ENCODE measurements at regions not wholly inside any gene's neighbourhood (a gene's known extent, or its start where the extent isn't known, plus 50 kb on each side); places are given as distances from the start of the nearest gene placed in this dataset.

DNA sequence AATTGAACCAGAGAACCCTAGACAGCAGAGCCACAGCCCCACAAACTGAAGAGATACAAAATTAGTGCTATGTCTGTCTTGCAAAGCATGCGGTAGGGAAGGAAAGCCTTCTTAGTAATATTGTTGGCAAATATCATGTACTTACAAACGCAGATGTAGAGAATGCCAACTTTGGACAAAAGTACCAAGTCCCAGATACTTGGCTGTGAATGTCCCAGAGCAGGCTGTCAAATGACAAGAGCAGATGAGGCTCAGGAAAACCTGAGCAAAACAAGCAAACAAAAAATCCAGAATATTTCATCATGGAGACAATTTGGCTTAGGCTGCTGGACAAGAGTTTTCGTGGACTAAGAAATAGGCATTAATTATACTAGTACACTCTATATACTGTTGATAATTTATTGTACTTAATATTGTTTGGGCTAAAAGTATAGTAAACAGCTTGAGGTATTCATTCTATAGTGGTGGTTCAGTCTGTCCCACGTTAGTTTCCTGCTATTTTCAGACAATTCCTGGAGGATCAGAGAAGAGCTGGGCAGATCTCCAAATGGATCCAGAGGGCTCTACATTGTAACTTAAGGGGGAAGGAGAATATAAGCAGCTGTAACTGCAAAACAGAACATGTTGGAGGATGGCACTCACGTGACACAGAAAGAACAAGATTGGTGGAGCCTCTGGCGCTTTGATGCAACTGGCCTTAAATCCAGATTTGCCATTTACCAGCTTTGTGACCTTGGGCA is 329.8 kb downstream of the ATP23 start:
- no peak for DNase-seq

DNA sequence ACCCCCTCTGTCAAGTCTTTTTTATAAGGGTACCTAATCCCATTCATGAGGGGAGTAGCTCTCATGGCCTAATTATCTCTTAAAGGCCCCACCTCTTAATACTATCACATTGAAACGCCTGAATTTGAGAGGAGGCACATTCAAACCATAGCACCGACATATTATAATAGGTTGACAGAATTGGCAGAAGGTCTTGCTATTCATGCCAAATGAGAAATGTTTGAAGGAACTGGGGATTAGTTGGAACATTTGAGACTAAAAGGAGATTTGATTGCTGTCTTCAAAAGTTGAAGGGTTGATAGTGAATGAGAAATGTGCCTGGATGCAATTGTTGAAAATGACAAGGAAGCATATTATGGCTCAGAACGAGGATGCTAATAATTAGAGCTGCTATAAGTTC is 331.1 kb downstream of the ATP23 start:
- no peak for DNase-seq

DNA sequence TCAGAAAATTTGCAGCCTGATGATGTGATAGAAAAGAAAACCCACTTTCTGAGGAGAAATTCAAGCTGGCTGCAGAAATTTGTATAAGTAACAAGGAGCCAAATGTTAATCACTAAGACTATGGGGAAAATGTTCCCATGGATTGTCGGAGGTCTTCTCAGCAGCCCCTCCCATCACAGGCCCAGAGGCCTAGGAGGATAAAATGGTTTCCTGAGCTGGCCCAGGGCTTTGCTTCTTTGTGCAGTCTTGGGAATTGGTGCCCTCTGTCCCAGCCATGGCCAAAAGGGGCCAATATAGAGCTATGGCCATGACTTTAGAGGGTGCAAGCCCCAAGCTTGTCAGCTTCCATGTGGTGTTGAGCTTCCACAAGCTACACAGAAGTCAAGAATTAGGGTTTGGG is 335.9 kb downstream of the ATP23 start:
- no peak for DNase-seq

DNA sequence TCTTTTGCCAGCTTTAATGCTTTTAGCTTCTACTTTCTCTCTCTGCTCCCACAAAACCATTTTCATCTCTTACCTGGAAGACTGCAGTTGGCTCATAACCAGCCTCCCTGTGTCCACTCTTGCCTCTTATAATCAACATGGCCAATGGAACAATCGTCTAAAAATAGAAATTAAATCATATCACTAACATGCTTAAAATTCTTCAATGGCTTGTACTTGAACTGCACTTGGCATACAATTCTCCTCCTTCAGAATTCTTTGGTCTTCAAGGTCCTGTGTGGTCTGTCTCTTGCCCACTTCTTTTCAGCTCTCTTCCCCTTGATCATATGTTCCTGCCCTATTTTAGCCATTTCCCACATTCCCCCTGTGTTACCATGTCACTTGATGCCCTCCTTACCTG is 342.2 kb downstream of the ATP23 start:
- DNase-seq: no peak

DNA sequence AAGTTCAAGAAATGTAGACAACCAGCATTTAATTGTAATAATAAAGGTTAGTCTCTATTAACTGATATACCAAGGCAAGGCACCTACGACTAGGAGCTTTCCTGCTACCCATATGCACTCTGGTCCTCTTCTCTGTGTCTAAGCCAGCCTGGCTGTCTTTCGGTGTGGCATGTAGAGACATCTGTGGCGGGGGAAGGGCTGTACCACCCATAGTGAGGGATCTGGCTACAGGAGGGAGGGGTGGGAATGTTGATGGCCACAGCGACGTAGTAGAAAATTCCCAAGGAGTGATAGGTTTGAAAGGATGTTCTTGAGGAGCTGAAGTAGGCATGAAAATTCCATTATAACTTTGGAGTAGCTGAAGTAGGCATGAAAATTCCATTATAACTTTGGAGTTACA is 344.2 kb downstream of the ATP23 start:
- no peak for DNase-seq

DNA sequence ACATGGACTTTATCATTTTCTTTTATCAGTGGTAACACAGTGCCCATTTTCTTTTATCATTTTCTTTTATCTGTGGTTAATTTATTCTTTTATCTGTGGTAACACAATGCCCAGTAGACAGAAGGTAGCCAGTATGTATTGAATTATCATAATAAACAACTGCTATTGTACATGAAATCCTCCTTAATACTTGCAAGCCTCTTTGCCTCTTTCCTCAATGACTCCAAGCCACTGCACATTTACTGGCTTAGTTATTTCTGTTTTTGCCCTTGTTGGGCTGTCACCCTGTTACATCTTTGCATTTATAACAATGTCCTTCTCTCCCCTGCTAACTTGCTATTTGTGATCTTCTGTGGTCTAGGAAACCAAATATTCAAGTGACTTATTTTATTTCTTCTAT is 345.0 kb downstream of the ATP23 start:
- no peak for DNase-seq

DNA sequence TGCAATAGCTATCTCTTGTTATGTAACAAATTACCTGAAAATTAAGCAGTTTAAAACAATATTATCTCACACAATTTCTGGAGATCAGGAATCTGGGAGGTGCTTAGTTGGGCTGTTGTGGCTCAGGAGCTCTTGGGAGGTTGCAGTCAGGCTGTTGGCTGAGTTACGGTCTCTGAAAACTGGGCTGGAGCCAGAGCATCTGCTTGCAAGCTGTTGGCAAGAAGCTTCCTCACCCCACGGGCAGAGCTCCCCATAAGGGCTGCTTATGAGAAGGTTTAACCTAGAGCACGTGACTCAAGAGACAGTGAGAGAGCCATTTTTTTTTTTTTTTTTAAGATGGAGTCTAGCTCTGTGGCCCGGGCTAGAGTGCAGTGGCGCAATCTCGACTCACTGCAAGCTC is 346.8 kb downstream of the ATP23 start:
- DNase-seq: no peak

DNA sequence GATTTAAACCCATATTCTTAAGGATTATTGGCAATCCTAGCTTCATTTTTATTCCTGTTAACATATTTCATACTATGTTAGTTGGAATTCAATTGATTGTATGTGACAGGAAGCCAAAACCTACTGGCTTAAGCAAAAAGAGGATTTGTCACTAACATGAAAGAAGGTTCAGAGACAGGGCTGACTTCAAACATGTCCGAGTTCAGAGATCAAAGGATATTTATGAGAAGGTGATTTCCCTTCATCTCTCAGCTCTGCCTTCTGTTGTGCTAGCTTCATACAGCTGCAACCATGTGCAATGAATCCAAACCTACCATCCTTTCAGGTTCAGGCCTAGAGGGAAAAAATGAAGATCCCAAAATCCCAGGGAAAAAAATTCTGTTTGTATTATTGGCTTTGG is 349.7 kb downstream of the ATP23 start:
- no peak for DNase-seq

DNA sequence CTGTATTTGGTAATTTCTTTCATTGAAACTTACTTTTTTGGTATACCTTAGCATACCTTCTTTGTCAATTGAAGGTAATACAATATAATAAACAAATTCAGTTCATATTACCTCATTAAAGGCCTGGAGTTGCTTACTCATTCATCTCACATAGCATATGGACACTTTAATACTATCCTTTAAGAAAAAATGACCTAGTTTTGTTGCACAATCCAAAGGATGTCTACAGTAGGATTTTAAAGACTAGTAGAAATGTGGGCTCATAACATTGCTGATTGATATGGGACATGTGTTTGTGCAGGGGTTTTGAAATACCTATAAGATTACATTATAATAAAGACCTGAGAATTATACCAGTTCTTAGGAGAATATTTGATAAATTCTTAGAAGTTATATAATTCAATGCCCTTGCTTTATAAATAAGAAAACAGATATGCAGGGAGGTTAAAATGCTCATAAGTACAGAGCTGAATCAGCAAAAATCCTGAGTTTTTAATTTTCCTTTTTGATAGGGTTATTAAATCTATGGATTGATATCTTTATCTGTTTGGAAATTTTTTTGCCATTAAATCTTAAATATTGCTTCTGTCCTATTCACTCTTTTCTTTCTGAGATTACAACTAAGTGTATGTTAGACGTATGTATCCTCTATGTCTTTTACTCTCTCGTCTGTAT is 352.1 kb downstream of the ATP23 start:
- DNase-seq: no peak

DNA sequence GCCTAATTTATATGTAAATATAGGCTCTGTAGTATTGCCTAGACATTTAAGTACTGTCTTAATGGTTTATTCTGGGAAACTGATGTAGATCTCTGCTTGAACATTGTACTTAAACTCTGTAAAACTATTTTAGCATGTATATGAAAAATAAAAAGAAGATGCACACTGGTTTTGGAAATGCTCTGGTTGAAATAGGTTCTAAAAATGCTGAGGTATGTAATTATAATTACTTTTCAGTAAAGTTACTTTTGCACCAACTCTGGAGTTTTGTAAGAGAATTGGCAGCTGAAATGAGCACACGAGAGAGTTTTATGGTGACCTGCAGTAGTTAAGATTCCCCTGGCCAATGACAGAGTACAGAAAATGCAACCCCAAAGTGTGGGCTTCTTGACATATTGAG is 353.9 kb downstream of the ATP23 start:
- no peak for DNase-seq

DNA sequence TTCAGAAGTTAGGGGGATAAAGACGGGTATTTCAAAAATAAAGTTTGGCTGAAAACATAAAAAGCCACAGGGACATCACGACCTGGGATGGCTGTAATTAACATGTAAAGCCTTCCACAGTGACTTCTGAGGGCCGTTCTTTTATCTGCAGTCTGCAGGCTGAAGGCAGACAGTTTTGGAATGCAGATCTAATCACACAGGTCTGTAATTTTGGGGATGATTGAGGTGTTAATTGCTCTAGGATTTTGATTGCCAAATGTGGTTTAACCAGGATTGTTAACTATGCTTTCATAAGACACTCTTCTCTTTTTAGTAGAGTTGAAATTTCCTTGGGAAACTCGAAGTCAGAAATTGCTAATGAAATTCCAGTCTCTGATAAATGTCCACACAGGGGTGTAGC is 355.5 kb downstream of the ATP23 start:
- no peak for DNase-seq

DNA sequence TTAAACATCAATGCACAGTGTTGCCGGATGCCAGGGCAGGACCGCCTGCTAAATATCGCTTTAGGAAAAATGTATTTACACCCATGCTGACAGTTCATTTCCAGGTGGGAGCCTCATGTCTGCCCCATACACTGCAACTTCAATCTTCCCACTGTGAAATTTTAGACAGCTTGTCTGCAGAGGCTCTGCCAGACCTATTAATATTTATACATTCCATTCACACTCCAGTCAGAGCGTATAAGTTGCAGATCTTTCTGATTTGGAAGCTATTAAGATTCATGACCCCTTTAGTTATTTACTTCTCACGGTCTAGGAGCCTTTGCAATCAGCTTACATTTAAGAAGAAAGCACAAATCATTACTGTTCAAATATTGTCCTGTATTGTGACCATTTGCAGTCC is 357.4 kb downstream of the ATP23 start:
- no peak for DNase-seq

DNA sequence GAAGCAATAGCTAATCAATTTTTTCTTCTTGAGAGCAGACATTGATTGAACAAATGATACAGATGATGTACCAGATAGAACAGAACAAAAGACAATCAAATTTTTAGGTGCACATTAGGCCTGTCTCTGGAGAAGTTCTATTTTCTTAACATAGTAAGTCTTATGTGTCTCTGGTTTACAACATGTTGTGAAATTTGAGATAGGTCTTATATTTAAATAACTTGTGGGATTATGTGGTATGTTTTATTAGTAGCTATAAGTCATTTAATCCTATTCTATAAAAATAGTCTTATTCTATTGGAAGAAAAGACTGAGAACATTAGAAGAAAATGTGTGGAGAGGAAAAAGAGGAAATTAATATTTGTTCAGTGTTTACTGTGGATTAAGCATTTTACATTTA is 358.0 kb downstream of the ATP23 start:
- no peak for DNase-seq

DNA sequence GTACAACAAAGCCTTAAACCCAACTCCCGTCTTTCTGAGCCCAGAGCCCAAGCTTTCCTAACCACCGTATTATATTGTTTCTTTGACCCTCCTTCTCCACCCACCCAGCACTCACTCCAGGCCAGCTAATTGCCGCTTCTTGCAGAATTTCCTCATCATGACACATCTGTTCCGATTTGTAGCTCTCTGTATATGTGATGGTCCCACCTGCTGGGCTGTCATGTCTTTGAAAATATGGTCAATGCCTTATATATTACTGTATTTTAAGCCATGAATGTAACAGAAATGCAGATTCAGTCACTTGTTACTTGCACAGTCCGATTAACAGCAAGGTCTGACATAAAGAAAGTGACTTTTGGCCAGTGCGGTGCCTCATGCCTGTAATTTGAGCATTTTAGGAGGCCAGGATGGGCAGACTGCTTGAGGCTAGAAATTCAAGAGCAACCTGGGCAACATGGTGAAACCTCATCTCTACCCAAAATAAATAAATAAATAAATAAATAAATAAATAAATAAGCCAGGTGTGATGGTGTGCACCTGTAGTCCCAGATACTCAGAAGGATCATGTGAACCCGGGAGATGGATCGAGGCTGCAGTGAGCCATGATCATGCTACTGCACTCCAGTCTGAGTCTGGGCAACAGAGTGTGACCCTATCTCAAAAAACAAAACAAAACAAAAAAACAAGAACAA is 359.8 kb downstream of the ATP23 start:
- no peak for DNase-seq

DNA sequence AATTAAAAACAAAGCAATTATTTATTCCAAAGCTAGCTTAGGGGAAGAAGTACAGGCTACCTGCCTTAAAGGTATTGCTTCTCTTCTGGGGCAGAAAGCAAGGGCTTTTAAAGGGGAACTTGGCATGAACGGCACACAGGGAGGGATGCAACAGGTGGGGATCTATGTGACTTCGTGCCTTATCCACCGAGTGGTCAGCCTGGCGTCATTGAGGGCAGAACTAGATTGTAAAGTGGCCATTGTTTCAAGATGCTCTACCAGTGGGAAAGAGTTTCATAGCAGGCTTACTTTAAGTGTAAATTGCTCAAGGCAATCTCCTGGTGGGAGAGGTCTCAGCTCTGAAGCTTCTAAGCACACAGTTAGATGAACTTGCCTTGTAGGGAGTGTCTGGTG is 360.4 kb downstream of the ATP23 start:
- DNase-seq: no peak

DNA sequence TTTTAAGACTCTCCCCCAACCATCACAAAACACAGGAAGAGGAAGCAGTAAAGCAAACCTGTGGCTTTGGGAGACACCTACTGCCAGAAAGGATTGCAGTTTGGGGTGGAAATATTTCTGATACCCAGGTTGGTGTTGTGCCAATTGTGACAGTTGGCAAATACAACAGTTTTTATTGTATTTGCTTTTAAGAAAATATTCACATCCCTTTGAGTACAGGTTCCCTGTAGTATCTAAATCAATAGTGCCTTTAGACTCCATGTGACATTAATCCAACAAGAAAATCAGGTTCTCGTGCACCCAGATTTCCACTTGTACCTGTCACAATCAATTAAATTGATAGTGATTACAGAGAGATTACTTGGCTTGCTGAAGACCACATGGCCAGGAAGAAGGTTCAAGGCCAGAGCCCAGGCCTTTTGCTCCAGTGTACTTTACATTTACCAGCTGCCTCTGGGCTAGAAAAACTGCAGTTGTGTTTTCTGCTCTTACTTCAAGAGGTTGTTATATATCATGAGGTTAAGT is 361.2 kb downstream of the ATP23 start:
- no peak for DNase-seq

DNA sequence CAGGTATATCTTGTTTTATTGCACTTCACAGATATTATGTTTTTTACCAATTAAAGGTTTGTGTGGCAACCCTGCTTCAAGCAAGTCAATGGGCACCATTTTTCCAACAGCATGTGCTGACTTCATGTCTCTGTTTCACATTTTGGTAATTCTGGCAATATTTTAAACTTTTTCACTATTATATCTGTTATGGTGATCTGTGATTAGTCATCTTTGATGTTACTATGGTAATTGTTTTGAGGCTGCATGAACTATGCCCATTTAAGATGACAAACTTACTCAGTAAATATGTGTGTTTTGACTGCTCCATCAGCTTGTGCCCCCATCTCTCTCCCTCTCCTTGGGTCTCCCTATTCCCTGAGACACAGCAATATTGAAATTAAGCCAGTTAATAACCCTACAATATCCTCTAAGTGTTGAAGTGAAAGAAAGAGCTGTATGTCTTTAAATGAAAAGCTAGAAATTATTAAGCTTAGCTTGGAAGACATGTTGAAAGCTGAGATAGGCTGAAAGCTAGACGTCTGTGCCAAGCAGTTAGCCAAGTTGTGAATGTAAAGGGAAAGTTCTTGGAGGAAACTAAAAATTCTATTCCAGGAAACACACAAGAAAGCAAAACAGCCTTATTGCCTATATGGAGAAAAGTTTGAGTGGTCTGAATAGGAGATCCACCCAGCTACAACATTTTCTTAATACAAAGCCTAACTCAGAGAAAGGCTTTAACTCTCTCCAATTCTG is 365.1 kb downstream of the ATP23 start:
- DNase-seq: no peak

DNA sequence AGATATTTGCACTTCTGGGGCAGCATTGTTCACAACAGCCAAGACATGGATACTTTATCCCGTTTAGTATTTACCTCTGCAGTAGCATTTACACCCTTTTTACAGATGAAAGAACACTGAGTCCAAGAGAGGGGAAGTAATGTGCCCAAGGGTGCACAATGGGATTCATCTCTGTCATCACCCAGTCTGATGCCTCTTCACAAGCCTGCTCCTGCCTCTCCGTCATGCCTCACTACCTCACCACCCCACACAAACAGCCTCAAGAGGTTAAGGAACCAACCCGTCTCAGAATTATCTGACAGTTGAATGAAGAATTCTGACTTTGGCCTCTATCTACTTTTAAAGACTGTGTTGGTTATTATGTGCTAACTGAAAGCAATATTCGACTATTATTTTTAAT is 368.4 kb downstream of the ATP23 start:
- DNase-seq: no peak

DNA sequence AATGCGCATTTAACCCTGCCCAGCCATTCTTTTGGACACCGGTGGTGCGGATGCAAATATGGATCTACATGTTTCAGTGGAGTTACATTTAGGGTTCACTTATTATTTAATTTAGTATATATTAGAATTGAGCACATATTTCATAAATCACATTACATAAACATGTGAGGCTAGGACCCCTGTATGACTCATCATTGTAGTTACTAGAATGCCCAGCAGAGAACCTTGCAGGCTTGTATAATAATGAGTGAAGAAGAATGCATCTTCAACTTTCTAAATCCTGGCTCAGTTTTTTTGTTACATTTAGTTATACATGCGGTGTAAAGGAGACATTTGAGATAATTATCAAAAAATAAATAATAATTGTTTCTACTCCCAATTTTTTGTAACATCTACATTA is 369.0 kb downstream of the ATP23 start:
- DNase-seq: no peak

DNA sequence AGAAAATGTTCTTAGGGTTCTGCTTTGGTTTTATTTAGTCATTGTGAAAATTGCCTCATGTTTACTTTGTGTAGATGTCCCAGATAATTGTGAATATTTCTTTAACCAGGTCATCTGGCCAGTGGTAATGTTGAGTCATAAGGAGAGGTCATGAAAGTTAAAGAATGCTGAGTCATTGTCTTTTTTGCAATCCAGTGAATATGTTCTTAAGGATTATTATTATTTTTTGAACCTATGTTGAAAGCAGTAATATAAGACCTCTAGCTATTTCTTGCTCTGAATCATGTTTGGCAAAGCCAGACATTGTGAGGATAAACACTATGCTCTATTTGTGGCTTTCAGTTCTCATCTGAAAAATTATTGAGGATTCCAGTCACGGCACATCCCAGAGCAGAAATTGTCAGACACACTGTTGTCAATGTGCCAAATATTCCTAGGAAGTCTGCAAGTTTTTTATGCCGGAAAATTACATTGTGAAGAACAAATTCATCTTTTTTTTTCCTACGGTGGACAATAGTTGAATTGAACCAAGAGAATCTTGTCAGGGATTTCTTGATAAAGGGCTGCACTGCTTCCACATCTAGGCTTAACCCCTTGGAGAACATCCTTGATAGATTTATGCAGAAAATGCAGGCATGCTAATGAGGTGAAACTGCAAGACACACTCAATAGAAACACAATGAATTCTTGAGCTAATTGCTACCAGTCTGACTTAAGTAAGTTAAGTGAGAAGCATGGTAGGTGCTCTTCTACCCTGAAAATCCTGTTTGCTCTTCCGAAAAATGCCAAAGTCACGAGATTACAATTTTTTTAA is 369.6 kb downstream of the ATP23 start:
- no peak for DNase-seq

DNA sequence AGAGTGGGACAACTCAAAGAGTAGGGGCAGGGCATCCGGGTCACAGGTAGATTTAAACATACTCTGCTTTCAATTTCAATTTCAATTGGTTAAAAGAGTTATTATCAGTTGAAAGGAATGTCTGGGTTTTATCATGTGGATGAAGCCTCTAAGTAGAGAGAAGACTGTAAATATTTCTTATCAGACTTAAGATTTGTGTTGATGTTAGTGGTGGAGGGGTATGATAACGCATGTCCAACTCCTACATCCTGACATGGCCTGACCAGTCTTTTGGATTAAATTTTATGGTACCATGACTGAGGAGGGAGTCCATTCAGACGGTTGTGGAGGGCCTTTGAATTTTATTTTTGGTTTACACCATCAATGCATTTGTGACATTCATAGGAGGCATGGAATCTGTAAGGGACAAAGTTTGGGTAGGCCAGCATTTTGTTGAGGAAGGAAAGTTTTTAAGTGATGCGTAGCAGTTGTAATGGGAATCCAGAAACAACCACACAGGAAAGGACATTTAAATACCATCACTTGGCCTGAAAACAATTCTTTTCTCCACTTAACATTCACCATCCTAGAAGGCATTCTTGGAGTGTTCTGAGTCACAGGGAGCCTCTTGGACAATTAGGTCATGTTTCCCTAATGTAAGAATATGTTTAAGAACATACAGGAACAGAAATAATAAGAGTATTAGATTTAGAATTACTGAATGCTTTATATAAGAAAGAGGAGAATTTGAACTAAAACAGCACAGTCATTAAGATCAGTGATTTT is 371.9 kb downstream of the ATP23 start:
- no peak for DNase-seq
